Astrocyte (in vitro differentiated cells and primary cell): ENCODE measurements at regions not wholly inside any gene's neighbourhood (a gene's known extent, or its start where the extent isn't known, plus 50 kb on each side); places are given as distances from the start of the nearest gene placed in this dataset.
A peak's percentile ranks its signal among the peaks of the same experiment; 100 is the strongest.

ENCODE experiments used
- DNase-seq: peaks from one replicate; pipeline ENCODE4 v3.0.0-alpha.2; 2010; ENCODE audit warnings: low read depth
- FAIRE-seq: peaks from 2 replicates; lab custom pipeline; 2011; peaks lifted over from hg19 to GRCh38; lab: Jason Lieb, UNC
- H2AFZ ChIP-seq: 2 replicates; pipeline ENCODE4 v1.6.0; 2012; ENCODE audit warnings: low read depth, low read length, inconsistent platforms
- H3K27ac ChIP-seq: 2 replicates; pipeline ENCODE4 v1.5.1; 2011; ENCODE audit warnings: low read depth, low read length, inconsistent platforms
- H3K27me3 ChIP-seq: 2 replicates; pipeline ENCODE4 v1.6.0; 2011; ENCODE audit warnings: low read length, inconsistent platforms; ENCODE audit not compliant: insufficient read depth
- H3K36me3 ChIP-seq: 2 replicates; pipeline ENCODE4 v1.5.1; 2011; ENCODE audit warnings: low read length, inconsistent platforms; ENCODE audit not compliant: insufficient read depth
- H3K4me1 ChIP-seq: 2 replicates; pipeline ENCODE4 v1.5.1; 2011; ENCODE audit warnings: low read length, inconsistent platforms; ENCODE audit not compliant: insufficient read depth
- H3K4me2 ChIP-seq: 2 replicates; pipeline ENCODE4 v1.6.0; 2012; ENCODE audit warnings: low read length, inconsistent platforms
- H3K4me3 ChIP-seq: 2 replicates; pipeline ENCODE4 v1.5.1; 2011; ENCODE audit warnings: low read depth, mild to moderate bottlenecking, low read length, inconsistent platforms; ENCODE audit not compliant: insufficient read depth
- H3K79me2 ChIP-seq: 2 replicates; pipeline ENCODE4 v1.6.0; 2012; ENCODE audit warnings: mild to moderate bottlenecking, low read length, inconsistent platforms; ENCODE audit not compliant: insufficient read depth
- H3K9ac ChIP-seq: 2 replicates; pipeline ENCODE4 v1.6.0; 2012; ENCODE audit warnings: mild to moderate bottlenecking, low read length, inconsistent platforms
- H3K9me3 ChIP-seq: 2 replicates; pipeline ENCODE4 v1.5.1; 2012; ENCODE audit warnings: low read depth, mild to moderate bottlenecking, low read length, inconsistent platforms; ENCODE audit not compliant: insufficient read depth
- H4K20me1 ChIP-seq: 2 replicates; pipeline ENCODE4 v1.6.0; 2012; ENCODE audit warnings: low read length, inconsistent platforms; ENCODE audit not compliant: insufficient read depth
- H3K27ac Mint-ChIP-seq: one replicate; pipeline ENCODE4 v1.8.0; 2021; ENCODE audit warnings: mild to moderate bottlenecking, mixed read lengths; ENCODE audit not compliant: unreplicated experiment
- H3K27me3 Mint-ChIP-seq: one replicate; pipeline ENCODE4 v1.8.0; 2021; ENCODE audit warnings: low read depth, mixed read lengths; ENCODE audit not compliant: unreplicated experiment
- H3K36me3 Mint-ChIP-seq: one replicate; pipeline ENCODE4 v1.8.0; 2021; ENCODE audit warnings: low read depth, mixed read lengths; ENCODE audit not compliant: unreplicated experiment
- H3K4me1 Mint-ChIP-seq: one replicate; pipeline ENCODE4 v1.8.0; 2021; ENCODE audit warnings: low read depth, mixed read lengths; ENCODE audit not compliant: unreplicated experiment
- H3K4me3 Mint-ChIP-seq: one replicate; pipeline ENCODE4 v1.8.0; 2021; ENCODE audit warnings: mild to moderate bottlenecking, moderate library complexity, mixed read lengths; ENCODE audit not compliant: unreplicated experiment
- H3K9me3 Mint-ChIP-seq: one replicate; pipeline ENCODE4 v1.8.0; 2021; ENCODE audit warnings: mild to moderate bottlenecking, mixed read lengths; ENCODE audit not compliant: unreplicated experiment
- CTCF ChIP-seq: IDR thresholded peaks from 2 replicates; pipeline ENCODE4 v1.5.1; 2011; ENCODE audit warnings: low read depth, mild to moderate bottlenecking, inconsistent platforms, low read length, moderate library complexity; ENCODE audit not compliant: insufficient read depth
- EZH2 ChIP-seq: IDR thresholded peaks from 2 replicates; pipeline ENCODE4 v1.6.1; 2012; ENCODE audit warnings: mild to moderate bottlenecking, low read length, inconsistent platforms; ENCODE audit not compliant: insufficient read depth

- no peak overlapping the region for H3K4me3 ChIP-seq
- H3K9me3 Mint-ChIP-seq: no peaks in the 10 kb centered on the region
- H2AFZ ChIP-seq: no peak overlapping the region
- H3K79me2 ChIP-seq: no peaks in the 10 kb centered on the region
- no peak overlapping the region for H3K4me2 ChIP-seq
- peaks cover 7% of the 10 kb centered on the region for H3K4me1 ChIP-seq
- H3K27ac ChIP-seq: no peak overlapping the region
- no peaks in the 10 kb centered on the region for H3K36me3 Mint-ChIP-seq
- TF ChIP-seq CTCF (no peak), EZH2 (no peak)
- H3K9ac ChIP-seq: no peak overlapping the region
- H3K27me3 Mint-ChIP-seq: no peaks in the 10 kb centered on the region
- no peak for FAIRE-seq
- H3K36me3 ChIP-seq: no peaks in the 10 kb centered on the region
- no peak for DNase-seq
- no peak overlapping the region for H3K4me3 Mint-ChIP-seq
- no peaks in the 10 kb centered on the region for H3K9me3 ChIP-seq
- no peaks in the 10 kb centered on the region for H4K20me1 ChIP-seq
- no peaks in the 10 kb centered on the region for H3K27me3 ChIP-seq
- peaks cover 17% of the 10 kb centered on the region for H3K4me1 Mint-ChIP-seq
- no peak overlapping the region for H3K27ac Mint-ChIP-seq
These were observed 61.7 kb upstream of the MDFIC start for GRCh38 chr7:114860206-114860605.

GRCh38 chr7:114862406-114862805 is 59.5 kb upstream of the MDFIC start:
- Histone ChIP-seq H2AFZ (no peak overlapping the region), H4K20me1 (no peaks in the 10 kb centered on the region), H3K4me3 (no peak overlapping the region), H3K9ac (no peak overlapping the region), H3K27ac (no peak overlapping the region), H3K79me2 (no peaks in the 10 kb centered on the region), H3K4me2 (no peak overlapping the region), H3K9me3 (no peaks in the 10 kb centered on the region), H3K36me3 (no peaks in the 10 kb centered on the region), H3K27me3 (no peaks in the 10 kb centered on the region), H3K4me1 (no peaks in the 10 kb centered on the region)
- no peaks in the 10 kb centered on the region for H3K36me3 Mint-ChIP-seq
- H3K27me3 Mint-ChIP-seq: no peaks in the 10 kb centered on the region
- no peaks in the 10 kb centered on the region for H3K9me3 Mint-ChIP-seq
- H3K27ac Mint-ChIP-seq: no peak overlapping the region
- peaks cover 4% of the 10 kb centered on the region for H3K4me1 Mint-ChIP-seq
- no peak for TF ChIP-seq EZH2
- no peak for TF ChIP-seq CTCF
- H3K4me3 Mint-ChIP-seq: no peak overlapping the region
- FAIRE-seq (peak; percentile 26), DNase-seq (no peak)

GRCh38 chr7:114864278-114864677 is 57.6 kb upstream of the MDFIC start:
- no peak for FAIRE-seq

More at GRCh38 chr7:114864278-114864677, 57.6 kb upstream of the MDFIC start:
- H4K20me1 ChIP-seq: no peaks in the 10 kb centered on the region
- H3K9me3 ChIP-seq: no peaks in the 10 kb centered on the region
- H3K27ac ChIP-seq: no peak overlapping the region
- no peaks in the 10 kb centered on the region for H3K79me2 ChIP-seq
- no peak overlapping the region for H3K4me3 Mint-ChIP-seq
- no peak overlapping the region for H3K9ac ChIP-seq
- DNase-seq: no peak
- no peak overlapping the region for H3K4me3 ChIP-seq
- TF ChIP-seq CTCF (no peak), EZH2 (no peak)
- no peak overlapping the region for H2AFZ ChIP-seq
- no peaks in the 10 kb centered on the region for H3K36me3 Mint-ChIP-seq
- H3K27ac Mint-ChIP-seq: no peak overlapping the region
- no peaks in the 10 kb centered on the region for H3K4me1 Mint-ChIP-seq
- H3K36me3 ChIP-seq: no peaks in the 10 kb centered on the region
- no peaks in the 10 kb centered on the region for H3K9me3 Mint-ChIP-seq
- H3K27me3 Mint-ChIP-seq: no peaks in the 10 kb centered on the region
- H3K4me2 ChIP-seq: no peak overlapping the region
- H3K27me3 ChIP-seq: no peaks in the 10 kb centered on the region
- H3K4me1 ChIP-seq: no peaks in the 10 kb centered on the region
